ENCODE measurements at regions not wholly inside any gene's neighbourhood (a gene's known extent, or its start where the extent isn't known, plus 50 kb on each side); places are given as distances from the start of the nearest gene placed in this dataset.

- no peak overlapping the region for H2BK15ac ChIP-seq (ENCODE audit: low read depth, low read length)
- H3K14ac ChIP-seq (replicated peaks; ENCODE audit: low read depth, low read length) = no peak overlapping the region
- DNase-seq = no peak
- ChIA-PET CTCF (no interaction called here), POLR2A (ENCODE audit: unreplicated experiment) (no interaction called here)
- no peak overlapping the region for H3K23ac ChIP-seq (ENCODE audit: low read depth, low read length)
- in situ Hi-C loops (cut with MboI; ENCODE audit: low sequenced_read_pairs) = loop anchor here (25.0 kb wide), 1 partner anchor 1101 kb away; the partner anchor contains the start of genes GDF7 and HS1BP3
- no peak overlapping the region for H3K4ac ChIP-seq (ENCODE audit: low read depth, low read length)
- H2BK20ac ChIP-seq (ENCODE audit: low read depth, low read length) = no peak overlapping the region
- H2AK5ac ChIP-seq (ENCODE audit: low read depth, low read length) = no peak overlapping the region
- intact Hi-C loops (cut with micrococcal nuclease) = no loop called here
- H3K27me3 ChIP-seq (ENCODE audit: control insufficient read depth, insufficient read depth, low read length) = no peaks in the 10 kb centered on the region
- no peak overlapping the region for H3K4me2 ChIP-seq (ENCODE audit: low read depth, low read length)
- H2BK120ac ChIP-seq (ENCODE audit: low read depth, low read length) = no peak overlapping the region
- no peak overlapping the region for H3K18ac ChIP-seq (ENCODE audit: low read depth, low read length)
- no peak overlapping the region for H2AFZ ChIP-seq (replicated peaks; ENCODE audit: low read length, poor library complexity)
- H2AK9ac ChIP-seq (replicated peaks; ENCODE audit: low read depth, low read length, poor library complexity) = no peak overlapping the region
- no peaks in the 10 kb centered on the region for H3K9me3 ChIP-seq (ENCODE audit: control insufficient read depth, insufficient read depth, low read length)
- no peak overlapping the region for H3K4me3 ChIP-seq (ENCODE audit: insufficient read depth, low read depth, low read length)
- no peaks in the 10 kb centered on the region for H3K36me3 ChIP-seq (ENCODE audit: control insufficient read depth, insufficient read depth, low read length)
- ATAC-seq (ENCODE audit: low read depth) = no peak
- no peaks in the 10 kb centered on the region for H3K79me1 ChIP-seq (ENCODE audit: low read depth in 1 of 2, low read length in 2 of 2)
- no TSS peak for BruUV-seq (replicated peaks)
- H4K5ac ChIP-seq (ENCODE audit: low read depth, low read length) = no peak overlapping the region
- no peaks in the 10 kb centered on the region for H3K4me1 ChIP-seq (ENCODE audit: control insufficient read depth, insufficient read depth, low read length)
- no peaks in the 10 kb centered on the region for H3K9me1 ChIP-seq (ENCODE audit: insufficient read depth, low read length)
- dilution Hi-C loops (cut with HindIII; ENCODE audit: low sequenced_read_pairs, unreplicated experiment) = no loop called here
- no peak overlapping the region for H2BK5ac ChIP-seq (ENCODE audit: low read depth, low read length, poor library complexity, severe bottlenecking)
- no peak overlapping the region for H4K8ac ChIP-seq (ENCODE audit: low read depth in 2 of 2, low read length in 2 of 2)
- no peaks in the 10 kb centered on the region for H4K20me1 ChIP-seq (ENCODE audit: insufficient read depth, low read length)
- H3K56ac ChIP-seq (ENCODE audit: extremely low read depth, insufficient read depth, low read length) = no peak overlapping the region
- TF ChIP-seq SMC3 (IDR thresholded peaks at IDR 0.05; ENCODE audit: low read depth, low read length) (no peak), BHLHE40 (IDR thresholded peaks at IDR 0.05; ENCODE audit: low read depth, low read length) (no peak), RFX5 (IDR thresholded peaks at IDR 0.05; ENCODE audit: low read depth, low read length) (no peak), NFE2L2 (IDR thresholded peaks at IDR 0.05; ENCODE audit: low read depth, low read length) (no peak), MAZ (IDR thresholded peaks at IDR 0.05; ENCODE audit: borderline replicate concordance, low read depth, low read length) (no peak), RCOR1 (IDR thresholded peaks at IDR 0.05; ENCODE audit: insufficient replicate concordance, low read length) (no peak), POLR2A (IDR thresholded peaks at IDR 0.05; ENCODE audit: low read depth, low read length) (no peak), CEBPB (IDR thresholded peaks at IDR 0.05; ENCODE audit: low read depth, low read length) (no peak)
- no peak overlapping the region for H3K9ac ChIP-seq (ENCODE audit: low read depth, low read length)
- no peak overlapping the region for H3K27ac ChIP-seq (ENCODE audit: insufficient read depth, low read length)
- H4K91ac ChIP-seq (ENCODE audit: insufficient read depth, low read depth, low read length) = no peak overlapping the region
Observed at GRCh38 chr2:21763501-21763900, 639.7 kb downstream of the TDRD15 start.

Data from IMR-90 (cell line).